ENCODE measurements at regions not wholly inside any gene's neighbourhood (a gene's known extent, or its start where the extent isn't known, plus 50 kb on each side); places are given as distances from the start of the nearest gene placed in this dataset.

- TF ChIP-seq, protein P1, sequence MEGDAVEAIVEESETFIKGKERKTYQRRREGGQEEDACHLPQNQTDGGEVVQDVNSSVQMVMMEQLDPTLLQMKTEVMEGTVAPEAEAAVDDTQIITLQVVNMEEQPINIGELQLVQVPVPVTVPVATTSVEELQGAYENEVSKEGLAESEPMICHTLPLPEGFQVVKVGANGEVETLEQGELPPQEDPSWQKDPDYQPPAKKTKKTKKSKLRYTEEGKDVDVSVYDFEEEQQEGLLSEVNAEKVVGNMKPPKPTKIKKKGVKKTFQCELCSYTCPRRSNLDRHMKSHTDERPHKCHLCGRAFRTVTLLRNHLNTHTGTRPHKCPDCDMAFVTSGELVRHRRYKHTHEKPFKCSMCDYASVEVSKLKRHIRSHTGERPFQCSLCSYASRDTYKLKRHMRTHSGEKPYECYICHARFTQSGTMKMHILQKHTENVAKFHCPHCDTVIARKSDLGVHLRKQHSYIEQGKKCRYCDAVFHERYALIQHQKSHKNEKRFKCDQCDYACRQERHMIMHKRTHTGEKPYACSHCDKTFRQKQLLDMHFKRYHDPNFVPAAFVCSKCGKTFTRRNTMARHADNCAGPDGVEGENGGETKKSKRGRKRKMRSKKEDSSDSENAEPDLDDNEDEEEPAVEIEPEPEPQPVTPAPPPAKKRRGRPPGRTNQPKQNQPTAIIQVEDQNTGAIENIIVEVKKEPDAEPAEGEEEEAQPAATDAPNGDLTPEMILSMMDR (IDR thresholded peaks at IDR 0.05): no peak
- ATAC-seq (ENCODE audit: low FRiP score): no peak
- no peak for DNase-seq (ENCODE audit: low spot score)
Observed at GRCh38 chr12:14252697-14253096, 112.8 kb upstream of the ATF7IP start.

GRCh38 chr12:14253496-14253895, 112.0 kb upstream of the ATF7IP start:
- no peak for DNase-seq (ENCODE audit: low spot score)
- no peak for ATAC-seq (ENCODE audit: low FRiP score)
- TF ChIP-seq, protein P1 (IDR thresholded peaks at IDR 0.05): no peak

DNA sequence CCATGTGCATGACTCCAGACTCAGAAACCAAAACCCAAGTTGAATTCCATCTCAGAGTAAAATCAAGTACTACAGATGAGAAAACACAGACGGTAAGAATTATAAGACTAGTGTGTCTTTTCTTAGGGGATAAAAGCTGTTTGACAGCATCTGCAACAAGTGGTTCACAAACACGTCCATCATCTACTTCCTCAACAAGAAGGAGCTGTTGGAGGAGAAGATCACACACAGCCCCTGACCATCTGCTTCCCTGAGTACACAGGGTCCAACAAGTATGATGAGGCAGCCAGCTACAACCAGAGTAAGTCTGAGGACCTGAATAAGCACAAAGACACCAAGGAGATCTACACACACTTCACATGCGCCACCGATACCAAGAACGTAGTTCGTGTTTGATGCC, 110.7 kb upstream of the ATF7IP start:
- TF ChIP-seq, protein P1 (IDR thresholded peaks at IDR 0.05): no peak
- ATAC-seq (ENCODE audit: low FRiP score): no peak
- no peak for DNase-seq (ENCODE audit: low spot score)

DNA sequence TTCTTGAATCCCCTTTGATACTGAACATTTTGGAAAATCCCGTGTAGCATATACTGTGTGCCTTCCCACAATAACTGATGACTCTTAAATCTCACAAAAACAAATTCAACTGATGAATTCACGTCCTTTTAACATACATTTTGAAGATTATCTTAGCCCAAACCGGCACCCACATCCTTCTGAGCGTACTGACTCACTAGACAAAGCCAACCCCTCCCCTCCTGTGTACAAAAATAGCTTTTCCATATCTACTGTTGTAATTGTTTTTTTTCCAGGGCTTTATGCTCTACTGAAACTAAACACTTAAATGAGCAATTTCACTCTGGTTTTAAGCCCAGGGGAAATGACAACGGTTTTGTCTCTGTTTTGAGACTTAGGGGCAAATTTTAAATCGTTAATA, 109.4 kb upstream of the ATF7IP start:
- ATAC-seq (ENCODE audit: low FRiP score): no peak
- TF ChIP-seq, protein P1 (IDR thresholded peaks at IDR 0.05): no peak
- DNase-seq (ENCODE audit: low spot score): no peak

GRCh38 chr12:14256555-14257169, 108.8 kb upstream of the ATF7IP start:
- ATAC-seq (ENCODE audit: low FRiP score): no peak

GRCh38 chr12:14257303-14257733, 108.2 kb upstream of the ATF7IP start:
- DNase-seq (ENCODE audit: low spot score): no peak
- TF ChIP-seq, protein P1 (IDR thresholded peaks at IDR 0.05): no peak
- no peak for ATAC-seq (ENCODE audit: low FRiP score)

More at GRCh38 chr12:14256555-14257169, 108.8 kb upstream of the ATF7IP start:
- TF ChIP-seq, protein P1 (IDR thresholded peaks at IDR 0.05): peak in 1 of 3 donors; percentile 59
- DNase-seq (ENCODE audit: low spot score): peak; percentile 46

Data from omental fat pad (tissue), 3 donors.